GM23248 (cell line): ENCODE measurements at regions not wholly inside any gene's neighbourhood (a gene's known extent, or its start where the extent isn't known, plus 50 kb on each side); places are given as distances from the start of the nearest gene placed in this dataset.

Source experiments
- EZH2 ChIP-seq: fragments of 200-600 bp; sonication (generic); IDR thresholded peaks from 2 replicates; pipeline ENCODE4 v1.6.1; 2018; ENCODE audit warnings: antibody characterized with exemption, mild to moderate bottlenecking; ENCODE audit not compliant: insufficient read depth, poor library complexity, severe bottlenecking
- EZH2phosphoT487 ChIP-seq: fragments of 200-600 bp; sonication (generic); IDR thresholded peaks from 2 replicates; pipeline ENCODE4 v1.6.1; 2018; ENCODE audit warnings: antibody characterized with exemption, moderate library complexity, mild to moderate bottlenecking, low read depth; ENCODE audit not compliant: insufficient read depth

DNA sequence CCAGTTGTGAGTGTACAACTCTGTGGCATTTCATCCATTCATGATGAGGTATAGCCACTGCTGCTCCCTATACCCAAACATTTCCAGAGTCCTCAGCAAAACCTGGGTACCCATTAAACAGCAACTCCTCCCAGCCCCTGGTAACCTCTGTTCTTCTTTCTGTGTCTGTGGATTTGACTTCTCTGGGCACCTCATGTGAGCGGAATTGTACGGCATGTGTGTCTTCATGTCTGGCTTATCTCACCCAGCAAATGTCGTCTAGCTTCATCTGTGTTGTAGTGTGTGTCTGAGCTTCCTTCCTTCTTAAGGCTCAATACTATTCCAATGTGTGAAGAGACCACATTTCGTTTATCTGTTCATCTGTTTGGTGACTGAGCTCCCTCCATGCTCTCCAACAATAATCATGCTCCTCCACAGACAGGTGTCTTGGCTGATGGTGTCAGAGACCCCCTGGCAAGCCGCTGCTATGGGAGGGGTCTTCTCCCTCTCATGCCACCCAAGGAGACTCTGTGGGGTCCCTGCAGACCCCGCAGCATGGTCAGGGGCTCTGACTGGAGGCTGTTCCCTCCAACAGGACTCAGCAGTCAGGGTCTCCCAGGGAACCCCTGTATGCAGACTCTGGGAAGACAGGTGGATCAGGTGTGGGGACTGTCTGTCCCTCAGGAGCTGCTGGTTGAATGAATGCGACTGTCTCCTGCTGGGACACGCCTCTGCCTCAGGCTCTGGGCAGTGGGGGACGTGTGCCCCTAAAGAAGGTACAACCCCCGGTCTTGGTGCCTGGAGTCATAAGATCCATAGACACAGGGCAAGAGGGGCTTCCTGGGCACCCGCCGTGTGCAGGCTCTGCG is 52.7 kb downstream of the SMIM38 start:
- TF ChIP-seq EZH2 (no peak), EZH2phosphoT487 (no peak)
